A549 (cell line): ENCODE measurements at regions not wholly inside any gene's neighbourhood (a gene's known extent, or its start where the extent isn't known, plus 50 kb on each side); places are given as distances from the start of the nearest gene placed in this dataset.

ENCODE experiments used
- ATAC-seq, 2 experiments: fragments of 200-7000 bp in 1 of 2; fragments of >200 bp in 1 of 2; cut with Nextera tagmentation in 1 of 2; cut with Tn5 transposase in 1 of 2; 3 replicates each; pipeline versions ENCODE4 v1.8.0 to v1.9.1; 2018 to 2020; ENCODE audit warnings: mild to moderate bottlenecking in 1 of 2, moderate library complexity in 1 of 2
- CTCF ChIA-PET: fragments of 300-600 bp; sonication (Branson Sonifier 250); formaldehyde crosslinking; extraction: SDS; loops from one replicate; lab custom pipeline; 2021; ENCODE audit warnings: antibody characterized with exemption, inconsistent platforms; lab: Yijun Ruan, JAX
- POLR2A ChIA-PET: fragments of 350-600 bp; formaldehyde crosslinking; extraction: SDS; loops from one replicate; lab custom pipeline; 2021; ENCODE audit warnings: antibody characterized with exemption, inconsistent platforms; lab: Yijun Ruan, JAX
- DNase-seq, 2 experiments: peaks; one replicate each; pipeline versions ENCODE4 v3.0.0 to v3.0.0-alpha.2; 2011 to 2016; ENCODE audit warnings: low read depth in 1 of 2, low spot score in 1 of 2
- FAIRE-seq: peaks from 2 replicates; lab custom pipeline; 2011; peaks lifted over from hg19 to GRCh38; lab: Jason Lieb, UNC
- H3K27ac ChIP-seq, 2 experiments: fragments of >200 bp; sonication (Bioruptor Twin); formaldehyde crosslinking; 3 replicates each; pipeline ENCODE4 v1.5.1; 2016 to 2017
- H3K4me1 ChIP-seq: fragments of >200 bp; sonication (Bioruptor Twin); formaldehyde crosslinking; 3 replicates; pipeline ENCODE4 v1.6.1; 2016
- H3K4me2 ChIP-seq: fragments of >200 bp; sonication (Bioruptor Twin); formaldehyde crosslinking; 3 replicates; pipeline ENCODE4 v1.6.1; 2016
- H3K4me3 ChIP-seq: fragments of >200 bp; sonication (Bioruptor Twin); formaldehyde crosslinking; 3 replicates; pipeline ENCODE4 v1.5.1; 2016
- H3K9me3 ChIP-seq: fragments of >200 bp; sonication (Bioruptor Twin); formaldehyde crosslinking; 3 replicates; pipeline ENCODE4 v1.6.1; 2016
- CBX2 ChIP-seq: fragments of 200-600 bp; sonication (generic); IDR thresholded peaks from 2 replicates; pipeline ENCODE4 v1.6.1; 2016; ENCODE audit warnings: low read depth, mild to moderate bottlenecking, borderline replicate concordance
- CEBPB ChIP-seq, 2 experiments: fragments of >200 bp in 1 of 2; sonication (Bioruptor Twin) in 1 of 2; formaldehyde crosslinking in 1 of 2; IDR thresholded peaks; 2 replicates each; pipeline ENCODE4 v1.6.1; 2012 to 2016
- CHD2 ChIP-seq: fragments of 150-350 bp; IDR thresholded peaks from 2 replicates; pipeline ENCODE4 v1.6.1; 2014; ENCODE audit warnings: low read length; ENCODE audit not compliant: partially characterized antibody
- EP300 ChIP-seq, 2 experiments: fragments of >200 bp; sonication (Bioruptor Twin); formaldehyde crosslinking; IDR thresholded peaks; 2 replicates in 1 of 2; 3 replicates in 1 of 2; pipeline ENCODE4 v1.6.1; 2016 to 2017
- ESRRA ChIP-seq: fragments of 150-350 bp; IDR thresholded peaks from 2 replicates; pipeline ENCODE4 v1.6.1; 2014; ENCODE audit warnings: mild to moderate bottlenecking, low read length, borderline replicate concordance
- FOXS1 ChIP-seq: fragments of 250-450 bp; sonication (Bioruptor Pico); IDR thresholded peaks from 2 replicates; pipeline ENCODE4 v1.5.0; 2020; ENCODE audit warnings: mild to moderate bottlenecking, moderate library complexity
- GATA3 ChIP-seq: IDR thresholded peaks from 2 replicates; pipeline ENCODE4 v1.6.1; 2012; ENCODE audit warnings: borderline replicate concordance
- HDAC2 ChIP-seq: fragments of 200-600 bp; sonication (generic); IDR thresholded peaks from 2 replicates; pipeline ENCODE4 v1.6.1; 2016
- HEYL ChIP-seq: fragments of 250-450 bp; sonication (Bioruptor Pico); IDR thresholded peaks from 2 replicates; pipeline ENCODE4 v1.8.0; 2021; ENCODE audit warnings: mild to moderate bottlenecking, moderate library complexity
- HOXA7 ChIP-seq: fragments of 250-450 bp; sonication (Bioruptor Pico); IDR thresholded peaks from 2 replicates; pipeline ENCODE4 v1.5.0; 2020; ENCODE audit warnings: mild to moderate bottlenecking, moderate library complexity
- HOXB13 ChIP-seq: fragments of 250-450 bp; sonication (Bioruptor Pico); IDR thresholded peaks from 2 replicates; pipeline ENCODE4 v1.5.0; 2020; ENCODE audit warnings: low read depth, mild to moderate bottlenecking, moderate library complexity
- JUN ChIP-seq, 2 experiments: fragments of >200 bp; sonication (Bioruptor Twin); formaldehyde crosslinking; IDR thresholded peaks; 2 replicates in 1 of 2; 3 replicates in 1 of 2; pipeline ENCODE4 v1.6.1; 2016 to 2017
- NFE2L2 ChIP-seq: fragments of 150-350 bp; conservative IDR thresholded peaks from 2 replicates; pipeline ENCODE4 v1.6.1; 2014; ENCODE audit warnings: low read length
- RAD21 ChIP-seq, 2 experiments: fragments of >200 bp in 1 of 2; sonication (Bioruptor Twin) in 1 of 2; formaldehyde crosslinking in 1 of 2; IDR thresholded peaks in 1 of 2; conservative IDR thresholded peaks in 1 of 2; 2 replicates in 1 of 2; 3 replicates in 1 of 2; pipeline ENCODE4 v1.6.1; 2012 to 2018; ENCODE audit warnings: inconsistent platforms in 1 of 2
- RARB ChIP-seq: fragments of 250-450 bp; sonication (Bioruptor Pico); IDR thresholded peaks from 2 replicates; pipeline ENCODE4 v1.8.0; 2021; ENCODE audit warnings: mild to moderate bottlenecking, moderate library complexity
- RFX5 ChIP-seq: fragments of 450-650 bp; IDR thresholded peaks from 2 replicates; pipeline ENCODE4 v1.7.1; 2014; ENCODE audit warnings: antibody characterized with exemption, mild to moderate bottlenecking, moderate library complexity
- TFCP2L1 ChIP-seq: fragments of 250-450 bp; sonication (Bioruptor Pico); IDR thresholded peaks from 2 replicates; pipeline ENCODE4 v1.5.0; 2021; ENCODE audit warnings: mild to moderate bottlenecking
- USF2 ChIP-seq: fragments of 450-650 bp; IDR thresholded peaks from 2 replicates; pipeline ENCODE4 v1.6.1; 2014; ENCODE audit warnings: antibody characterized with exemption
- ZFP36 ChIP-seq: fragments of 450-650 bp; IDR thresholded peaks from 2 replicates; pipeline ENCODE4 v1.6.1; 2014; ENCODE audit warnings: borderline replicate concordance; ENCODE audit not compliant: partially characterized antibody
- WGBS: methylation state at CpG from one replicate; pipeline ENCODE4 v1.1.6; 2017; ENCODE audit errors: missing lambda C conversion rate; 5-methylcytosine and 5-hydroxymethylcytosine counted together
- TF ChIP-seq, protein P1 (sequence below): fragments of 250-450 bp; sonication (Bioruptor Pico); IDR thresholded peaks from 2 replicates; pipeline ENCODE4 v1.5.0; 2021; ENCODE audit warnings: mild to moderate bottlenecking, moderate library complexity, borderline replicate concordance
- TF ChIP-seq, protein P2 (sequence below): fragments of 250-450 bp; sonication (Bioruptor Pico); IDR thresholded peaks from 2 replicates; pipeline ENCODE4 v1.5.0; 2020; ENCODE audit warnings: low read depth, mild to moderate bottlenecking, moderate library complexity

DNA sequence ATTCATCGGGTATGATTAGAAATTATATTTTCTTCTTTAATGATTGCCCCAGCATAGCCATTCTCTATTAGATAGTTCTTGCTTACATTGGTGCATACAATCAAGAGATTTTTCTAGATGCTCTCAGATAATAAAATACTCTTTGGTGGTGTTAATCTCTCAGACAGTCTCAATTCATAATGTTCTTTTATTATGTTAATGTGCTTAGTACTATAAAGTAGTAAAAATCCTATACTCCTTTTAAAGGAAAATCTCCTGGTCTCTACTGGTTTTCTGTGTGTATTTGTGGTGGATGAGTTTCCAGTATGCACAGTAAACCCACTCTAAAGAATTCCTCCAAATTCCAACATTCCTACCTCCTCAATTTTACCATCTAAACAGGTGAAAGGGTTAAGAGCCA, 203.5 kb downstream of the FAT4 start:
- FAIRE-seq (no peak), DNase-seq (no peak), ATAC-seq (no peak)
- no peak overlapping the region for H3K4me2 ChIP-seq
- TF ChIP-seq, protein P1, sequence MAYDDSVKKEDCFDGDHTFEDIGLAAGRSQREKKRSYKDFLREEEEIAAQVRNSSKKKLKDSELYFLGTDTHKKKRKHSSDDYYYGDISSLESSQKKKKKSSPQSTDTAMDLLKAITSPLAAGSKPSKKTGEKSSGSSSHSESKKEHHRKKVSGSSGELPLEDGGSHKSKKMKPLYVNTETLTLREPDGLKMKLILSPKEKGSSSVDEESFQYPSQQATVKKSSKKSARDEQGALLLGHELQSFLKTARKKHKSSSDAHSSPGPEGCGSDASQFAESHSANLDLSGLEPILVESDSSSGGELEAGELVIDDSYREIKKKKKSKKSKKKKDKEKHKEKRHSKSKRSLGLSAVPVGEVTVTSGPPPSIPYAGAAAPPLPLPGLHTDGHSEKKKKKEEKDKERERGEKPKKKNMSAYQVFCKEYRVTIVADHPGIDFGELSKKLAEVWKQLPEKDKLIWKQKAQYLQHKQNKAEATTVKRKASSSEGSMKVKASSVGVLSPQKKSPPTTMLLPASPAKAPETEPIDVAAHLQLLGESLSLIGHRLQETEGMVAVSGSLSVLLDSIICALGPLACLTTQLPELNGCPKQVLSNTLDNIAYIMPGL (CRISPR knock-in tag) = no peak
- TF ChIP-seq ZFP36 = no peak
- no peak for TF ChIP-seq HOXA7 (CRISPR knock-in tag)
- TF ChIP-seq JUN (IDR thresholded peaks at IDR 0.05) = no peak
- TF ChIP-seq ESRRA = no peak
- no peak for TF ChIP-seq TFCP2L1 (CRISPR knock-in tag)
- no peak for TF ChIP-seq HDAC2
- no peak for TF ChIP-seq NFE2L2
- no peak for TF ChIP-seq CBX2
- TF ChIP-seq HOXB13 (CRISPR knock-in tag) = no peak
- no peak for TF ChIP-seq GATA3
- TF ChIP-seq FOXS1 (CRISPR knock-in tag) = no peak
- TF ChIP-seq EP300 (IDR thresholded peaks at IDR 0.05) = no peak
- no peak for TF ChIP-seq RAD21 (conservative IDR thresholded peaks at IDR 0.05 in 1 of 2, IDR thresholded peaks at IDR 0.05 in 1 of 2)
- no peak for TF ChIP-seq HEYL (CRISPR knock-in tag)
- no peak for TF ChIP-seq CEBPB (IDR thresholded peaks at IDR 0.05)
- no peak for TF ChIP-seq CHD2
- TF ChIP-seq, protein P2, sequence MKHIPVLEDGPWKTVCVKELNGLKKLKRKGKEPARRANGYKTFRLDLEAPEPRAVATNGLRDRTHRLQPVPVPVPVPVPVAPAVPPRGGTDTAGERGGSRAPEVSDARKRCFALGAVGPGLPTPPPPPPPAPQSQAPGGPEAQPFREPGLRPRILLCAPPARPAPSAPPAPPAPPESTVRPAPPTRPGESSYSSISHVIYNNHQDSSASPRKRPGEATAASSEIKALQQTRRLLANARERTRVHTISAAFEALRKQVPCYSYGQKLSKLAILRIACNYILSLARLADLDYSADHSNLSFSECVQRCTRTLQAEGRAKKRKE (CRISPR knock-in tag) = no peak
- no peak for TF ChIP-seq RFX5
- TF ChIP-seq RARB (CRISPR knock-in tag) = no peak
- H3K4me1 ChIP-seq = no peaks in the 10 kb centered on the region
- no peak overlapping the region for H3K4me3 ChIP-seq
- 8% methylated on average over 1 of the region's 1 CpG for WGBS
- ChIA-PET CTCF (no interaction called here), POLR2A (no interaction called here)
- no peaks in the 10 kb centered on the region for H3K9me3 ChIP-seq
- no peak overlapping the region for H3K27ac ChIP-seq

DNA sequence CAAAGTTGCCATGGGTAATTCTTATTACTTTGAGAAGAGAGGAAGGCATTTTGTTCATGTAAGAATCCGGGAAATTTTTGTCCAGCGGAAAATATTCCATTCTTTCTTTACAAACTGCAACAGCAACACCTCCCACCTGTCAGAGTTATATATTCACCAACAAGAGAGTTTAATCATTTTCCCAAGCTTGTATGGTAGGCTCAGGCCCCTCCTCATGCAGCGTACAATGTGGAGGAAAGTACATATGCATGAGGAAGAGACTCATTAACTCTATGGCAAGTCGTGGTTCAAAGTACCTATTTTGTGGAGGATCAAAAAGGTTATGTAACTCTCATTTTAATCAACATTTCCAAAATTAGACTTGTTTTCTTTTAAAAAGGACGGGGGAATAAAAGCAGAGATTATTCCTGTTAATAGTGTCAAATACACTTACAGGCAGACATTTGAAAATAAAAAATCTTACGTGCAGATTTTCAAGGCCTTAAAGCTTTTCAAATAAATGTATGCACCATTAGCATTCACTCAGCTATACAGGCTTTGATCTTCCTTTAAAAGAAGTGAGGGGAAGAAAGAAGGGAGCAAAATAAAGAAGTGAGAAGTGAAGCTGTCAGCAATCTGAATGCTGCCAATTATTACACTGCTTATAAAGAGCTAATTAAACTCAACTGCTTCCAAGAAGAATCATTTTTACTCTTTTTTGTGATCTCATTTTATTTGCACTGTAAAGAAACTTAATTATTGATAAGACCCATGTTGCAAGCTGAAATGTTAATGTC, 204.8 kb downstream of the FAT4 start:
- Histone ChIP-seq H3K27ac (no peak overlapping the region), H3K4me2 (no peak overlapping the region), H3K4me3 (no peak overlapping the region), H3K9me3 (no peaks in the 10 kb centered on the region), H3K4me1 (no peaks in the 10 kb centered on the region)
- DNase-seq = no peak
- no peak for FAIRE-seq
- 73% methylated on average over 6 of the region's 6 CpGs for WGBS
- TF ChIP-seq FOXS1 (CRISPR knock-in tag) (no peak), USF2 (no peak), TFCP2L1 (CRISPR knock-in tag) (no peak)
- TF ChIP-seq, all 56 proteins: peak for 0
- ChIA-PET CTCF (interaction anchor here (0.7 kb wide), 1 partner anchor 1747 kb away, joined by 3 read pairs; no protein-coding TSS in a partner anchor), POLR2A (no interaction called here)
- ATAC-seq = no peak
